ENCODE measurements at regions not wholly inside any gene's neighbourhood (a gene's known extent, or its start where the extent isn't known, plus 50 kb on each side); places are given as distances from the start of the nearest gene placed in this dataset.

DNA sequence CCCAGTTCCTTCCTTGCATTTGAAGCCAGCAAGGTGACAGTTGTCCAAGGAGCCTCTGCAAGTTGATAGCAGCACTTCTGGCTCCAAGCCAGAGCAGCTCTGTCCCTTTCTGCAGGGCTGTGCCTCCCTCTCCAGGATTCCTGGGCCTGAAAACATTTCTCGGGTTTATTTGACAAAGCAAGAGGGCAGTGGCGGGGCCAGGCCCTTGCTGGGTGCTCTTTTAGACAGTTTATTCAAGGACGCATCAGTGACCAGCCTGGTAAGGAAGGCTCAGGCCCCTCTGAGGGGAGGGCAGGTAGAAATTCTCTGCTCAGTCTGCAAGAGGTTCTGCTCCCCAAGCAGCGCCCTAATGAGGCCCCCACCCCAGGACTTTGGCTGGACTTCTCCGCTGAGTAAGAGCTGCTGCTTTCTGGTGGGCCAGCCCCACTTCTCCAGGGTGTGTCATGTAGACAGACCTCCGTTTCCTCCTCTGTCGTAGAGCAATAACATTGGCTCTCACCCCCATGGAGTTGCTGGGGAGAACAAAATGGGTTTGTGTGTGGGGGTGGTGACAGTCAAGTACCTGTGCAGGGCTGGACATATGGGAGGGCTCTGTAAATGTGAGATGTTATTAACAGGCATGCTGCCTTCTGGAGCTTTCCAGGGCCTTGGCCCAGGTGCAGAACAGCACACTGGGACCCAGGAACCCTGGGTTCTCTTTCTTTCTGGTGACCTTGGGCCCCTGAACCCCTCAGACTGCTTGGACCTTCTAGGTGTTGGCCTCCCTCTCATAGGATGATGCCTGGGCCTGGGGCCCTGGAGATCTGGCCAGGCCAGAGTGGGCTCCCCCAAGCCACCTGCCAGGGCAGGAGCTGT is 146.2 kb upstream of the TLE3 start:
- TF ChIP-seq GATA3 (IDR thresholded peaks at IDR 0.05; ENCODE audit: low read depth, low read length): no peak
- no peak for TF ChIP-seq GATA2 (IDR thresholded peaks at IDR 0.05; ENCODE audit: low read depth, low read length)
